Fibroblast of gingiva (primary cell): ENCODE measurements at regions not wholly inside any gene's neighbourhood (a gene's known extent, or its start where the extent isn't known, plus 50 kb on each side); places are given as distances from the start of the nearest gene placed in this dataset.
"Not testable (repeated sequence)": the region's sequence is repeated elsewhere in the genome, so short reads cannot be mapped to it uniquely, and the experiment has no call there.

Experiments used
- DNase-seq: peaks from one replicate; pipeline ENCODE4 v3.0.0-alpha.2; 2011; ENCODE audit warnings: low read depth

DNA sequence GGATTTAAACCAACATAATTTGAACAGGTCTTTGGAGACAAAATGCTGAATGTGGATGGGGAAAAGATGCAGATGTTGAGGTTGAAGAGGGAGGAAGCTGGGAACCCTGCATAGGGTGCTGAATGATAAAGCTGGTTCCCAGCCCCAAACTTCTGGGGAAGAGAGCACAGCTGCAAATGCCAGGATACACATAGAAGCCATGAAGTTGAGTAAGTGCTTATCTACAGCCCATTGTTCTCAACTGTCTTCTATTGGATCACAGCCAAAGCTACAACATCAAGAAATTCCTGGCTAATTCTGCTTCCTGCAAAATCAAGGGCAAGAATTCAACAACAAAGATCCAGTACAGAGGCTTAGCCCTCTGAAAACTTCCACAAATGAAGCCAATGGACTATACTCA lies 779.8 kb downstream of the PRIM2 start:
- not testable (repeated sequence) for DNase-seq

DNA sequence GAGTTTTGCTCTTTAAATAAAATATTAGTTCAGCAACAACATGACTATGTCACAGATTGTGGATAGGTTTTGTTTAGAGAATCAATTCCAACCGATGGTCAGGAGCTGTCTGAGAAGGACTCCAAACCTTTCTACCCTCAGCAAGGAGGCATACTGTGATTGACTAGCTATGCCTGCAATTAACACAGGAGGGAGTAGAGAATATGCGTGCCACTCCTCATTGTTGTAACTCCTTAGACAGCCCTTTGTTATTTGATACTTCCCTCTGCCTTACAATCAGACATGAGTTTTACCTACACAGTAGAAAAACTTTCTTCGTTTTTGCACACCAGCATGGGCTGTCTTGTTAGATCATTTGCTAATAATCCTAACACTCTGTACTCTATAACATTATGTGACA lies 796.5 kb downstream of the PRIM2 start:
- no peak for DNase-seq

DNA sequence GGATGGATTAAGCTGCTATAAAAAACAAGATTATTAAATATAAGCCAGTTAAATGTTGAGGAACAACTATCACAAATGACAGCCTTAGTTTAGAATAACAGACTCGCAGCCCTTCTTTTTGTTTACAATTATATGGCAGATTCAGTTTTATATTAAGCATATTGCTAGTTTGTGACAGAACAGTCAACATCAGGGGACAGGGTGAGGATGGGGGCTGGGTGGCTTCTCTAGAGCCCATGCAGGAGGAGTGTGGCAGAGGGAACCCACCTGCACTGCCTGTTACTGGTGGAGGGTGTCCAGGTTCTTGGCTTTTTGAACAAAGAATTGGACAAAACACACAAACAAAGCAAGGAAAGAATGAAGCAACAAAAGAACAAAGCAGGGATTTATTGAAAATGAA lies 799.7 kb downstream of the PRIM2 start:
- DNase-seq: not testable (repeated sequence)

DNA sequence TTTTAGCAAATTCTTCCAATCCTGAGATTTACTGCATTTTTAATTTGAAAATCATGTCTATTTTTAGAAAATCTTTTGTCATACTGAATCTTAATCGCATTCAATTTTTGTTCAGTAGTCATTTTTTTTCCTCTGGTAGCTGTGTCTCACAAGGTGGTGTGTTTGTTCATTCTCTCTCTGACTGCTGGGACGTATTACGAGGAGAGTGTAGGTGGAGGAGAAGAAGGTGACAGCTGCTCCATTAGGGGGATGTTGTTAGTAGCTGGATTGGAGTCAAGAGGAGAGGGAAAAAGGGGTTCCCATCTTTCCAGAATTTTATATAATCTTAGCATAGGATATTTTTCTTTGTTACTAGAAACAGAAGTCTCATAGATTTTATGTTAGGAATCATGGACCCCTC lies 804.2 kb downstream of the PRIM2 start:
- DNase-seq: not testable (repeated sequence)

DNA sequence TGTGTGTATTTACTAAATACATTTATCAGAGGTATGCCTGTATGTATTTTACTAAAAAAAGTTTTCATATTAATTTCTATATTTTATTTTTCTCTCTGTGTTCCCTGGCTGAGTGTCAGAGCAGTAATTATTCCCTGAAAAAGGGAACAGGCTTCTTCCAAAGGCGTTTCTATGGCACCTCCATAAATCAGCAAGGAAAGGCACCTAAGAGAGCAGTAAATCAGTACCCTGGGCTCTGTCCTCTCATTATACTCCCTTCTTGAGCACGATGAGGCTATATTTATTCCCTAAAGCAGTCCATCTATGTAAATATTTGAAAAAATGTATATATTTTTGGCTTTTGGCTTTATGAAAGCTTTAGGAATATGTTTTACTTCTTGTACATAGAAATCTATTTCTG lies 806.3 kb downstream of the PRIM2 start:
- DNase-seq: not testable (repeated sequence)

DNA sequence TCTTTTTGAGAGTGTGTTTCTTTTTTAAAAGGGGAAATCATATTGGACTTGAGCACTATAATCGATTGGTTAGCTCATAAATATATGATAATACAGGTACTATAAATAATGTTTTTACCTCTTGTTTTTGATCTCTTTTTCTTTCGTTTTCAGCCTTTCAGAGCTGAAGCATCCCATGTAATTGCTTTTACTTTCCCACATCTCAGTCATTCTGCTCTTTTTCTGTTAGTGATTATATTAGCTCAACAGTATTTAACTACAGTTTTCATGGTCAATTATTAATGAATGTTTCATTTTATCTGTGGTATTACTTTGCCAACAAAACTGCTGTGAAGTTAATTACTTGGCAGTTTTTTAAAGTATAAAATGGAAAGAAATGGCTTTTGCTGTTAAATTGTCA lies 811.1 kb downstream of the PRIM2 start:
- DNase-seq: not testable (repeated sequence)

DNA sequence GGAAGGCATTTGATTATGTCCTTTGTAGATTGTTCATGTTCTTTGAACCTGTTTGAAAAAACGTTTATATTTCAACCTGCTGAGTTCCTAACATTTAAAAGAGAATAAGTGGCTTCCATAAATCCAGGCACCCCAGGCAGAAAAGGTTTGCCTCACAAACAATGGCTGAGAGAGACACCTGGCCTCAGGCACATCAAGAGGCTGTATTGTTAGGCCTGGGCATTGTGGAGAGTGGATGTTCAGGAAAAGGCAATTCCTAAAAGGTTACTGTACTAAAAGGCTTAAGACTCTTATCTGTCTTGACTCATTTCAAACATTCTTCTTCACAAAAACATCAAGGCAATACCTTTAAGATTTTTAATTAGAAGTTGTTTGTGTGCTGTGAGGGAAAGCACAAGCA lies 811.7 kb downstream of the PRIM2 start:
- not testable (repeated sequence) for DNase-seq

DNA sequence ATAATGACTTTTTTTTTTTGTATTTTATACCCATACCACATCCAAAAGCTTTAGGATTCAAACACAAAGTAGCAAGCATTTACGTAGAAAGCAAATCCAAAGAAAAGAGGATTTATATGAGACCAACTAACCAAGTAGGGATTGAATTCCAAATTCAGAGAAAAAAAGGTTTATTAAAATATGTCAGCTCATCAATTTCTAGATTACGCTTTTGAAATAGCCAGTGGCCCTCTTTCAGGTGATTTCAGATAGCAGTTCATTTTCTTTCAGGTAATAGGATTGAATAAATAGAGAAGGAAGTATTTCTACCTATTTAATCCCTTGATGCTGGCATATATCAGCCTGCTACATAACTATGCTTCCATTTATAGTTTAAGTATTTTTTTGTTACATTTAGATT lies 822.3 kb downstream of the PRIM2 start:
- not testable (repeated sequence) for DNase-seq

DNA sequence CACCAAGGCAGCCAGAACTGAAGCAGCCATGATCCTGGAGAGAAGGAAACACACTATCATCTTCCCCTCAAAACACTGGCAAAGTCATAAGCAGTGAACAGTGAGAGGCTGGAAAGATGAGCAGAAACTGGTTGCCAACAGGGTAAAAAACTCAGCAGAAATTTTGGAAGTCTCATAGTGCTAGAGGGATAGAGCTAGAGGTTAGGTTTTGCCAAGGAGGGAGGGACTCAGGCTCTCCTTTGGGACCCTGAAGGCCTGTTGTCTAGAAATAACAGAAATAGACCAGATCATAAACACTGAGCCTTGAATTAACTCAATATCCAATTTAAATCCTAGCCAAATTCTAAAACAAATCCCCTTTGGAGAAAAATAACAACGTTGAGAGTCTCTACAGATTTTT lies 853.6 kb downstream of the PRIM2 start:
- not testable (repeated sequence) for DNase-seq

DNA sequence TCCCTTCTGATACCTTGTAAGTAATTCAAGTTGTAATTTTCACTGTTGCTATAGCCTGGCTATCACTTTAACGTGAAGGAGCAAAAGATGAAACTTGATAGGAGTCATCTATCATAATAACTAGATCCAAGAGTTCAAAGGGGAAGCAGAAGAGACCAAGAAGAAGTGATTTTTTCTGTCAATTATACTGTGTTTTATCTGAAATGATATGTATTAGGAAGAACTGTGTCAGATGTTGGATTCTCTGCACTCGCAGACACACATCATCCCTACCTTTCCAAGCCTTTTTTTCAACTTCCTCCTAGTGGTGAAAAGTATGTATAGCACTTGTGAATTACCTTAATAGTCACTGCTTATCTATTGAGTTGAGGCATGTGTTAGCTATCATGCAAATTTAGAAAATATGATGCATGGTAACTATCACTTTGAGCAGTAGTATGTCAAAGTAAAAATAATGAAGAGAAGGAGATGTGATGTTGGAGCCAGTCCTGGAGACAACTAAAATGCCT lies 864.2 kb downstream of the PRIM2 start:
- not testable (repeated sequence) for DNase-seq

DNA sequence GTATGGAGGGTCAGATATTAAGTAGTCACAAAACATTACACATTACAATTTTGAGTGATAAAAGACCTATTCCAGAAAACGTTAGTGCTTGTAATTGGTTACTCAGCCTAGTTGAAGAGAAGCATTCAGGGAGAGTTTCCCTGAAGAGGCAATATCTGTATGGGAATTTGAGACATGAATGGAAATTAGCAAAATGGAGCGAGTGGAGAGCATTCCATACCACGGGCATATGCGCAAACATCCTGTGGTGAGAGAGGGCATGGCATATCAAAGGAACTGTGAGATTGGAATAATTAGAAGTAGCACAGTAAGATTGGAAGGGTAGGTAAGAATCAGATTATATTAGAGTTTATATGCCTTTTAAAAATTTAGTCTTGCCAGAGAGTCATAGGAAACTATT lies 867.9 kb downstream of the PRIM2 start:
- not testable (repeated sequence) for DNase-seq

DNA sequence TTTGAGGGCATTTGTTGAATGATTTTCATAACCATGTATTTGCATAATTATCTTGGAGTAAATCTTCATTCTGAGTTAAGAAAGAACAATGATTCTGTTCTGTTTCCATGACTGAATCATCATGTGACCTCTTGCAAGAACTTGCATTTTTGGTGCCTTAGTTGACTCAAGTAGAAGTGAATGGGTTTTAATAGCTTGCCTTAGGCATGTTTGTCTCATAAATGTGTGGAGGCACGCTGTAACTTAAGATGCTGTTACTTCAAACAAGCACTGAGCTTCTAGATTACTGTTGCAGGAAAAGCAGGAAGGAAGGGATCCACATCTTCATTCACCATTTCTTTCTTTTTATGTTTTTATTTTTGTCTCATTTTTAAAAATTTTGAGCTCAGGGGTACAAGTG lies 875.8 kb downstream of the PRIM2 start:
- DNase-seq: peak; percentile 3

DNA sequence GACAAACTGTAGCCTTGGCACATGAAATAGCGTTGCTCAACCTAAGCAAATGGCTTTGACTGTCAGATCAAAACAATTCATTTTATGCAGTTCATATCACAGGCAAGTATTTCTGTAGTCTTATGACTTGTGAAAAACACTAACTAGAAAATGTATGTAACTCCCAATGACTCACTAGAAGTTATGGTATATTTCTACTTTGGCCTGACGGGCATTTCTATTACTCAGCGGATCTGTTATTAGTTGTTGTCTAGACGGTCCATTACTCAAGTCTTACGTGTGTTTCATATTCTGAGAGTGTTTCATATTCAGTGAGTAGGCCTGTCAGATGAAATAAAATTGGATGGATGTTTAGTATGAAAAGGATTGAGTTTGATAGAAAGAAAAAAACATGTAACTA lies 880.9 kb downstream of the PRIM2 start:
- no peak for DNase-seq

DNA sequence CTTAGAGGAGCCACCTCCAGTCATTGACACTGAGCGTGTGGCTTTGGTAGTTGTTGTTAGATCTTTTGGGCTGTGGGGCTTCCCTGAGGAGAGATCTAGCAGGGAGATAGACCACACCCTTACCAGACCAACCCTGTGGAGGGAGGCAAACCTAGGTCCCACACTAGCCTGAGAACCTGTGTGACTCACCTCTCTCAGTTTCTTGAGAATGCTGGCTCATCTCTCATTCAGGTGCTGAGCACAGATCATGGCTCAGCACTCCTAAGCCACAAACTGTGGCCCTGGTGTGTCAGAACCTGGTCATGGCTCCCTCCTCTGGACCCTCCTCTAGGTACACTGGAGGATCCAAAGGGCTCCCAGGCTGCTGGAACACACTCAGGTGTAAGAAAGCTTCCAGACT lies 919.7 kb downstream of the PRIM2 start:
- DNase-seq: not testable (repeated sequence)

DNA sequence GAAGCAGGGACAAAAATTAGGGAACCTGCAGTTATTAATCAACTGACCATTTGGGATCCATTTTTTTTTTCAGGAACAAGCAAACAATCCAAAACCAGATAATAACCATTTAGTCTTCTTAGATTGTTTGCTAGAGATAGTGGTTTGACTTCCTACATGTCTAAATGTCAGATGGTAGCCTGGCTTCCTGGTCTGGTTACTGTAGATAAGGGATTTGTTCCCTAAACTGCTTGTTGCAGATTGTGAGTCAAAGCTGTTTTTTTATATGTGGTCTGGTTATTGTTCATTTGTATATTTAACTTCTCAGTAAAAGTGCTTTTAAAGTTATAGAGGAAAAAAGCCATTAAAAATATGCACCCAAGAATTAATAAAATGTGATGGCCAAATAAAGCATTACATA lies 921.0 kb downstream of the PRIM2 start:
- not testable (repeated sequence) for DNase-seq

DNA sequence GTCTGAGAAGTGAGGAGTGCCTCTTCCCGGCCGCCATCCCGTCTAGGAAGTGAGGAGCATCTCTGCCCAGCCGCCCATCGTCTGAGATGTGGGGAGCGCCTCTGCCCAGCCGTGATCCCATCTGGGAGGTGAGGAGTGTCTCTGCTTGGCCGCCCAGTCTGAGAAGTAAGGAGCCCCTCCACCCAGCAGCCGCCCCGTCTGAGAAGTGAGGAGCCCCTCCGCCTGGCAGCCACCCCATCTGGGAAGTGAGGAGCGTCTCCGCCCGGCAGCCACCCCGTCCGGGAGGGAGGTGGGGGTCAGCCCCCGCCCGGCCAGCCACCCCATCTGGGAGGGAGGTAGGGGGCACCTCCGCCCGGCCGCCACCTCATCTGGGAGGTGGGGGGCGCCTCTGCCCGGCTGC lies 940.2 kb downstream of the PRIM2 start:
- DNase-seq: not testable (repeated sequence)

DNA sequence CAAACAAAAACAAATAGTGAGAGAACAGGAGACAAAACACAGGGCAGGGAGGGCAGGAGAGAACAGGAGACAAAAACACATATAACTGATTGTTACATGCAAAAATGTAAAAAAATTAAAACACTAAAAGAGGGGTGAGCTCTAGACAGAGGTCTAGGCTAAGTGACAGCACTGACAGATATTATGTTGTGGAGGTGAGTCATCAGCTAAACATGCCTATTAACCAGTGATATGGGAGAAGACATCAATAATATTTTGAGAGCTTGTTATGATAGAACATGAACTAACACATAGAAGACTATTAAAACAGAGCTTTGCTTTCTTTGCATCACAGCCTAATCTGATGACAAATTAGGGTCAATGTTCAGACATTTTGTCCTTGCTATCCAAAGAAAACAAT lies 972.7 kb downstream of the PRIM2 start:
- no peak for DNase-seq

DNA sequence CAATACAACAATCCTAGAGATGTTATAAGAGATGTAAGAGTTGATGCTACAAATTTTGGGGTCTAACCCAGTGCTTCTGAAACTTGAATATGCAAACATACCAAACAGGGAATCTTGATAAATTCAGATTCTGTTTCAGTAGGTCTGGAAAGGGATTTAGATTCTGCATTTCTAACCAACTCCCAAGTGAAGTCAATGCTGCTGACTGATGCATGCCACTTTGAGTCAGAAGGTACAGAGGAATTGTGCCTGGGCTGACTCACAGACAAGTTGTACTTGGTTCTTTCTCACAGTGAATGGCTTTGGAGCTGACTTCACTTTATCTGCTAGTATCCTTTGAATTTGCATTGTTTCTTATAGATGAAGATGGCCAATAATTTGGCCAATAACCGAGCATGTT lies 973.9 kb downstream of the PRIM2 start:
- DNase-seq: not testable (repeated sequence)

DNA sequence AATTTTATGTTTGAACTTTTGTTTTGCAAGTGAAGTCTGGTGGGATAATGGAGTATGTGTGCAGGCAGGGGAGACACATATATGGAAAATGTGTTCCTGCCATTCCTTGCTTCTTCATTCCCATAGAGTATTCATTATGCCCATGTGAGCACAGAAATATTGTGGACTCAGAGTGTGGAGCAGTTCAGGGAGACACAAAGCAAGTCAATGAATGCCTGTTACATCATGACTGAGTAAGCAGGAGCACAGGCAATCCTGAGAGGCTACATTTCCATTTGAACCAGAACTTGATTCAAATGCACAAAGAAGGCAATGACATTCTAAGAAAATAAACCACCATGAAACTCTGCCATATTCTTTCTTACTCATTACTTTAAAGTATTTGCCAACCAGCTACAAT lies 990.5 kb downstream of the PRIM2 start:
- DNase-seq: not testable (repeated sequence)

DNA sequence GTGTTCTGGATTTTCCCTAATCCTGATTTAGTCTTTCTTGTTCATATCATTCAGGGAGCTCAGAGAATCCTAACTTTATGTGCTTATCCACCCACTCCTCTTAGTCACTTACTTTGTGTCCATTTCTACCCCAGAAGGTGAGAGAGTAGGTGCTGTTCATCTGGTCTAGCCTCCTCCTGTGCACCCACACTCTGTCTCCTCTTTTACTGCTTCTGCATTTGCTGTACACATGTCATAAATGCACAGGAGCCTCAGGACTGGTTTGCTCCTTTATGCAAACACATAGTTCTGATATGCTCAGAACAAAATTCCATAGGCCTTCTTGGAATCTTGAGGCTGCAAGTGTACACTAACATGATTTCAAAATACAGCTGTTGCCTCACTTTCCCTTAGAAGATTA lies 1014.7 kb downstream of the PRIM2 start:
- DNase-seq: not testable (repeated sequence)

DNA sequence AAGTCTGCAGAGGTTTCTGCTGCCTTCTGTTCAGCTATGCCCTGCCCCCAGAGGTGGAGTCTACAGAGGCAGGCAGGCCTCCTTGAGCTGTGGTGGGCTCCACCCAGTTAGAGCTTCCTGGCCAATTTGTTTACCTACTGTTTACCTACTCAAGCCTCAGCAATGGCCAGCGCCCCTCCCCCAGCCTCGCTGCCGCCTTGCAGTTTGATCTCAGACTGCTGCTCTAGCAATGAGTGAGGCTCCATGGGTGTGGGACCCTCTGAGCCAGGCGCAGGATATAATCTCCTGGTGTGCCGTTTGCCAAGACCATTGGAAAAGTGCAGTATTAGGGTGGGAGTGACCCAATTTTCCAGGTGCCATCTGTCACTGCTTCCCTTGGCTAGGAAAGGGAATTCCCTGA lies 1024.9 kb downstream of the PRIM2 start:
- DNase-seq: not testable (repeated sequence)

DNA sequence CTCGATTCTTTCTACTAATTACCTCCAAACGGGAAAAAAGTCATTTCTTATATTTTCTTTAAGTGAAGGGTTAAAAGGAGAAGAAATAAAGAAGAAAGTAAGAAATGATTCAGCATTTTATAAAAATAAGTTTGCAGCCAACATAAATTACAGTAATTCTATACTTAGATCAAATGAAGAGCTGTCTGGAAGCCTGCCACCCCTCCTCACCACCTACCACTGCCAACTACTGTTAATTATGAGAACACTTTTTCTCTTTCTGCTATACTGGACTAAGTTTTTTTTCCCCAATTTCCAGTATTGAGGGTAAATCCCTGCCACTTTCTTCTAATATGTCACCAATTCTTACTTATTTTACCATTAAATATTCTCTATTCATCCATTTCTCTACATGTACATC lies 1030.1 kb downstream of the PRIM2 start:
- not testable (repeated sequence) for DNase-seq

DNA sequence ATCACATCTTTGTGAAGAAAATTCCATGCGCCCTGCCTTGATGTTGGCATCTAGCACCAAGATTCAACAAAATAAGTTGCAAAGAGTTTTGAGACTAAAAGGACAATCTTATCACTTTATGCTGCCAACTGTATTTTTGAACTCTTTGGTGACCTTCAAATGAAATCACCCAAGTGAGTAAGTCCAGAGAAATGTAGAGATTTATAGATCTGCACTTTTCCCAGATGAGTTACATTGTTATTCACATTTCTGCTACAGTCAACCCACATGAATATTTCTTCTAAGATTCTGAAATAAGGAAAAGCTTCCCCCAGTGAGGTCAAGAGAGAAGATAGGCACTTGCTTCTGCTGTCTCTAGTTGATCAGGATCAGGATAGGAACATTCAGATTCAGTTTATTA lies 1034.2 kb downstream of the PRIM2 start:
- not testable (repeated sequence) for DNase-seq

DNA sequence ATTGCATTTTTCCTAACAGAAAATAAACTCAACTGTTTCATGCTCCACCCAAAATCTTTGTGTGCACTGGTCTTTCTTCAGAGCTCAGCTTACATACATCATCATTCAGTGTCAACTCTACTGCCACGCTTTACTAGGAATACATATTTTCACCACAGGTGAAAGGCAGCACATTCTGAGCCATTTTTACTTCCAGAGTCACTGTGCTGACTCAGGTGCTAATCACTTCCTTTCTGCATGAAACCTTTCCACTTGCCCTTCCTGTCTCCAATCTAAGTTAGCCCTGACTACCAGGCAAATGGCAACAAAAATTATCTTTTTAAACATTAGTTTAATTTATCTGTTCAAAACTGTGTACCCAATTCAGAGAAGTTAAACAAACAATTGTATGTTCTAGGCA lies 1041.0 kb downstream of the PRIM2 start:
- not testable (repeated sequence) for DNase-seq

DNA sequence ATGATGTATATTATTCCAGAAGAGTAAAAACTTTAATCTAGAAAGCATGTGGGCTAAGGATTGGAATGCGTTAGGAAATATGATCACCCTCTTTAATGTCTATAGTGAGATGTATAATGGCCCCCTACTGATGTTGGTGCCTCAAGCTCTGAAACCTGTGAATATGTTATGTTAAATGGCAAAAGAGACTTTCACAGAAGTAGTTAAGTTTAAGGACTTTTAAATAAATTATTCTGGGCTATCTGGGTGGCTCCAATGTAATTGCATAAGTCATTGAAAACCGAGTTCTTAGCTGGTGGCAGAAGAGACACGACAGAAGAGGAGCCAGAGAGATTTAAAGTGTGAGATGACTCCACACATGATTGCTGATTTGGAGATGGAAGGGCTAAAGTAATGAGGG lies 1048.4 kb downstream of the PRIM2 start:
- not testable (repeated sequence) for DNase-seq
